MM.1S (cell line): ENCODE measurements at regions not wholly inside any gene's neighbourhood (a gene's known extent, or its start where the extent isn't known, plus 50 kb on each side); places are given as distances from the start of the nearest gene placed in this dataset.
"Not testable (repeated sequence)": the region's sequence is repeated elsewhere in the genome, so short reads cannot be mapped to it uniquely, and the experiment has no call there.

Source experiments
- CTCF ChIP-seq: fragments of 300-600 bp; sonication (generic); IDR thresholded peaks from 2 replicates; pipeline ENCODE4 v1.5.1; 2016; ENCODE audit warnings: antibody characterized with exemption, low read length, mixed read lengths
- EZH2 ChIP-seq: fragments of 300-600 bp; sonication (generic); optimal IDR thresholded peaks from 2 replicates; pipeline ENCODE3; 2017; ENCODE audit warnings: low read depth, mild to moderate bottlenecking, antibody characterized with exemption, low read length, mixed read lengths
- EZH2phosphoT487 ChIP-seq: fragments of 300-600 bp; sonication (generic); IDR thresholded peaks from 2 replicates; pipeline ENCODE4 v1.6.1; 2018; ENCODE audit warnings: antibody characterized with exemption, low read length

- TF ChIP-seq CTCF, EZH2, EZH2phosphoT487: not testable (repeated sequence)
These were observed 83.1 kb upstream of the IZUMO3 start for GRCh38 chr9:24628809-24629208.
